GM23248 (cell line): ENCODE measurements at regions not wholly inside any gene's neighbourhood (a gene's known extent, or its start where the extent isn't known, plus 50 kb on each side); places are given as distances from the start of the nearest gene placed in this dataset.

Source experiments
- EZH2 ChIP-seq: fragments of 200-600 bp; sonication (generic); IDR thresholded peaks from 2 replicates; pipeline ENCODE4 v1.6.1; 2018; ENCODE audit warnings: antibody characterized with exemption, mild to moderate bottlenecking; ENCODE audit not compliant: insufficient read depth, poor library complexity, severe bottlenecking
- EZH2phosphoT487 ChIP-seq: fragments of 200-600 bp; sonication (generic); IDR thresholded peaks from 2 replicates; pipeline ENCODE4 v1.6.1; 2018; ENCODE audit warnings: antibody characterized with exemption, moderate library complexity, mild to moderate bottlenecking, low read depth; ENCODE audit not compliant: insufficient read depth

- TF ChIP-seq EZH2 (no peak), EZH2phosphoT487 (no peak)
Observed at GRCh38 chr6:56760842-56761241, 118.2 kb upstream of the DST start.
